ENCODE measurements at regions not wholly inside any gene's neighbourhood (a gene's known extent, or its start where the extent isn't known, plus 50 kb on each side); places are given as distances from the start of the nearest gene placed in this dataset.

GRCh38 chr5:61734001-61734400 lies 401.9 kb downstream of the ZSWIM6 start:
- H3K36me3 ChIP-seq: no peaks in the 10 kb centered on the region
- peaks cover 0 to 52% (median 16%) of the 10 kb centered on the region in 4 donors for H3K4me1 ChIP-seq
- WGBS (ENCODE audit: insufficient coverage, low coverage, low lambda C conversion rate, missing lambda C conversion rate): 100% methylated on average over 2 of the region's 4 CpGs
- no peaks in the 10 kb centered on the region for H3K9me3 ChIP-seq
- ATAC-seq: no peak
- peak overlapping the region in 1 of 3 donors; percentile 73 for H3K27ac ChIP-seq
- intact Hi-C loops (cut with DNase I): no loop called here
- no peak for DNase-seq
- no peak overlapping the region for H3K4me3 ChIP-seq
- no peaks in the 10 kb centered on the region for H3K27me3 ChIP-seq
- no peak for TF ChIP-seq POLR2A (IDR thresholded peaks at IDR 0.05)
- TF ChIP-seq CTCF (IDR thresholded peaks at IDR 0.05): no peak

- no peak for TF ChIP-seq CTCF (IDR thresholded peaks at IDR 0.05)
- no peak for TF ChIP-seq POLR2A (IDR thresholded peaks at IDR 0.05)
These were observed 402.9 kb downstream of the ZSWIM6 start for GRCh38 chr5:61734966-61735365.

GRCh38 chr5:61735531-61735930 lies 403.5 kb downstream of the ZSWIM6 start:
- DNase-seq: no peak
- 33% methylated on average over 2 of the region's 2 CpGs for WGBS (ENCODE audit: insufficient coverage, low coverage, low lambda C conversion rate, missing lambda C conversion rate)
- TF ChIP-seq POLR2A (IDR thresholded peaks at IDR 0.05) (no peak), CTCF (IDR thresholded peaks at IDR 0.05) (no peak)
- intact Hi-C loops (cut with DNase I): no loop called here
- no peaks in the 10 kb centered on the region for H3K9me3 ChIP-seq
- no peaks in the 10 kb centered on the region for H3K36me3 ChIP-seq
- H3K27me3 ChIP-seq: no peaks in the 10 kb centered on the region
- peak overlapping the region; percentile 1 to 73 (median 45) for H3K27ac ChIP-seq
- H3K4me1 ChIP-seq: peaks cover 0 to 47% (median 16%) of the 10 kb centered on the region in 4 donors
- no peak overlapping the region for H3K4me3 ChIP-seq
- peak in 3 of 4 donors; percentile 14 to 65 (median 24) for ATAC-seq

More at GRCh38 chr5:61734966-61735365, 402.9 kb downstream of the ZSWIM6 start:
- DNase-seq (no peak), ATAC-seq (no peak)
- Histone ChIP-seq H3K27ac (peak overlapping the region in 2 of 3 donors; percentile 1 to 73), H3K27me3 (no peaks in the 10 kb centered on the region), H3K4me3 (no peak overlapping the region), H3K4me1 (peaks cover 0 to 48% (median 16%) of the 10 kb centered on the region in 4 donors), H3K9me3 (no peaks in the 10 kb centered on the region), H3K36me3 (no peaks in the 10 kb centered on the region)
- WGBS (ENCODE audit: insufficient coverage, low coverage, low lambda C conversion rate, missing lambda C conversion rate): 65% methylated on average over 2 of the region's 2 CpGs
- intact Hi-C loops (cut with DNase I): no loop called here

GRCh38 chr5:61735995-61736394 lies 403.9 kb downstream of the ZSWIM6 start:
- Histone ChIP-seq H3K27me3 (no peaks in the 10 kb centered on the region), H3K4me3 (no peak overlapping the region), H3K4me1 (peaks cover 0 to 42% (median 15%) of the 10 kb centered on the region in 4 donors), H3K9me3 (no peaks in the 10 kb centered on the region), H3K27ac (peak overlapping the region in 2 of 3 donors; percentile 45 to 73), H3K36me3 (no peaks in the 10 kb centered on the region)
- intact Hi-C loops (cut with DNase I): no loop called here
- WGBS (ENCODE audit: insufficient coverage, low coverage, low lambda C conversion rate, missing lambda C conversion rate): no CpG with 5 or more reads among the region's 2 CpGs
- DNase-seq (peak in 1 of 3 donors; percentile 15), ATAC-seq (peak; percentile 68 to 72 (median 71))
- TF ChIP-seq CTCF (IDR thresholded peaks at IDR 0.05) (no peak), POLR2A (IDR thresholded peaks at IDR 0.05) (no peak)
